Stomach (tissue), 8 donors: ENCODE measurements at regions not wholly inside any gene's neighbourhood (a gene's known extent, or its start where the extent isn't known, plus 50 kb on each side); places are given as distances from the start of the nearest gene placed in this dataset.

Experiments used
- DNase-seq, 2 donors: peaks; one replicate each; pipeline versions ENCODE4 v3.0.0 to v3.0.0-alpha.2; 2013 to 2019
- H3K27ac ChIP-seq, 5 donors: fragments of 200-600 bp in 4 of 5; sonication (generic) in 4 of 5; one replicate each; pipeline ENCODE4 v1.5.1; 2013 to 2019; ENCODE audit warnings: mild to moderate bottlenecking in 1 of 5, moderate library complexity in 1 of 5
- H3K27me3 ChIP-seq, 3 donors: fragments of 200-600 bp; sonication (generic); one replicate each; pipeline ENCODE4 v1.5.1; 2017 to 2019; ENCODE audit warnings: mixed run types in 1 of 3
- H3K36me3 ChIP-seq, 4 donors: fragments of 200-600 bp; sonication (generic); 1 replicate in 3 of 4; 2 replicates in 1 of 4; pipeline ENCODE4 v1.5.1; 2016 to 2019
- H3K4me1 ChIP-seq, 4 donors: fragments of 200-600 bp; sonication (generic); one replicate each; pipeline ENCODE4 v1.5.1; 2016 to 2019
- H3K4me3 ChIP-seq, 4 donors: fragments of 200-600 bp; sonication (generic) in 3 of 4; one replicate each; pipeline ENCODE4 v1.5.1; 2016 to 2019; ENCODE audit warnings: mild to moderate bottlenecking in 1 of 4
- H3K9me3 ChIP-seq, 4 donors: fragments of 200-600 bp; sonication (generic); one replicate each; pipeline ENCODE4 v1.5.1; 2016 to 2019
- EP300 ChIP-seq: sonication (generic); formaldehyde crosslinking; IDR thresholded peaks from one replicate; pipeline ENCODE4 v1.6.1; 2017; ENCODE audit warnings: antibody characterized with exemption
- POLR2A ChIP-seq, 4 donors: fragments of 450-650 bp; IDR thresholded peaks; one replicate each; pipeline ENCODE4 v1.6.1; 2016; ENCODE audit warnings: antibody characterized with exemption in 4 of 4, control low read depth in 2 of 4, mild to moderate bottlenecking in 1 of 4, moderate library complexity in 1 of 4
- POLR2AphosphoS5 ChIP-seq, 3 donors: sonication (generic); formaldehyde crosslinking; IDR thresholded peaks; one replicate each; pipeline ENCODE4 v1.6.1; 2016; ENCODE audit warnings: antibody characterized with exemption in 3 of 3
- WGBS, 5 donors: extraction: QIAGEN DNeasy Blood & Tissue Kit in 3 of 5; methylation state at CpG; one replicate each; pipeline versions ENCODE4 v1.1.5 to v1.1.7; 2013 to 2018; 5-methylcytosine and 5-hydroxymethylcytosine counted together
- intact Hi-C: fragments of 100-400 bp; cut with DNase I; formaldehyde crosslinking; loops from one replicate; pipeline ENCODE4 v1.15.1; 2023; ENCODE audit warnings: low total_unique reads
- TF ChIP-seq, protein P1 (sequence below), 7 experiments: fragments of 450-650 bp in 4 of 7; fragments of 200-600 bp in 3 of 7; sonication (generic) in 3 of 7; IDR thresholded peaks; one replicate each; pipeline ENCODE4 v1.5.1; 2016 to 2019; ENCODE audit warnings: antibody characterized with exemption in 7 of 7, control low read depth in 2 of 7, mild to moderate bottlenecking in 1 of 7
- donor health status: healthy with polysubstance abuse.
- donor health status: Bipolar disorder and iron deficiency.
- donor health status: healthy.

DNA sequence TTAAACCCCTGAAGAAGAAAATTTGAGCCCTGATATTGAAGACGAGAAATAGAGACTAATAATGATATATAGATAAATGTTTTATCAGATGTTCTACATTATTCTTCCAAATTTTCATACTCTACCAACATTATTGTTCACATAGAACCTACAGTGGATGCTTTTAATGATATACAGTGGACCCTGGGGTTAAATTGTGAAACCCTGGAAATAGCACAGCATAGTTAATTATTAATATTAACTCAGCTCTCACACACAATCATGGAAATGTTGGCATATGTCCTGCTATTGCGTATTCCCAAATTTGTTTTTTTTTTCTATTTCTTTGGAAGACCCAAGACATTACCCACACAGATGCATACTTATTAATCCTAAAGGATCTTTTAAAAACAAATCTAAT, 579.9 kb downstream of the CCDC85A start:
- Histone ChIP-seq H3K36me3 (no peaks in the 10 kb centered on the region), H3K4me3 (no peak overlapping the region), H3K27ac (no peak overlapping the region), H3K9me3 (peaks cover 0 to 9% (median 8%) of the 10 kb centered on the region in 4 donors), H3K4me1 (no peaks in the 10 kb centered on the region), H3K27me3 (no peaks in the 10 kb centered on the region)
- 77 to 83% (median 78%) methylated on average over 2 of the region's 2 CpGs for WGBS, 5 donors
- no peak for TF ChIP-seq POLR2AphosphoS5 (IDR thresholded peaks at IDR 0.05)
- TF ChIP-seq, protein P1, sequence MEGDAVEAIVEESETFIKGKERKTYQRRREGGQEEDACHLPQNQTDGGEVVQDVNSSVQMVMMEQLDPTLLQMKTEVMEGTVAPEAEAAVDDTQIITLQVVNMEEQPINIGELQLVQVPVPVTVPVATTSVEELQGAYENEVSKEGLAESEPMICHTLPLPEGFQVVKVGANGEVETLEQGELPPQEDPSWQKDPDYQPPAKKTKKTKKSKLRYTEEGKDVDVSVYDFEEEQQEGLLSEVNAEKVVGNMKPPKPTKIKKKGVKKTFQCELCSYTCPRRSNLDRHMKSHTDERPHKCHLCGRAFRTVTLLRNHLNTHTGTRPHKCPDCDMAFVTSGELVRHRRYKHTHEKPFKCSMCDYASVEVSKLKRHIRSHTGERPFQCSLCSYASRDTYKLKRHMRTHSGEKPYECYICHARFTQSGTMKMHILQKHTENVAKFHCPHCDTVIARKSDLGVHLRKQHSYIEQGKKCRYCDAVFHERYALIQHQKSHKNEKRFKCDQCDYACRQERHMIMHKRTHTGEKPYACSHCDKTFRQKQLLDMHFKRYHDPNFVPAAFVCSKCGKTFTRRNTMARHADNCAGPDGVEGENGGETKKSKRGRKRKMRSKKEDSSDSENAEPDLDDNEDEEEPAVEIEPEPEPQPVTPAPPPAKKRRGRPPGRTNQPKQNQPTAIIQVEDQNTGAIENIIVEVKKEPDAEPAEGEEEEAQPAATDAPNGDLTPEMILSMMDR (IDR thresholded peaks at IDR 0.05), result no peak
- TF ChIP-seq POLR2A (IDR thresholded peaks at IDR 0.05), result no peak
- no peak for TF ChIP-seq EP300
- DNase-seq, result no peak
- intact Hi-C loops, result no loop called here

DNA sequence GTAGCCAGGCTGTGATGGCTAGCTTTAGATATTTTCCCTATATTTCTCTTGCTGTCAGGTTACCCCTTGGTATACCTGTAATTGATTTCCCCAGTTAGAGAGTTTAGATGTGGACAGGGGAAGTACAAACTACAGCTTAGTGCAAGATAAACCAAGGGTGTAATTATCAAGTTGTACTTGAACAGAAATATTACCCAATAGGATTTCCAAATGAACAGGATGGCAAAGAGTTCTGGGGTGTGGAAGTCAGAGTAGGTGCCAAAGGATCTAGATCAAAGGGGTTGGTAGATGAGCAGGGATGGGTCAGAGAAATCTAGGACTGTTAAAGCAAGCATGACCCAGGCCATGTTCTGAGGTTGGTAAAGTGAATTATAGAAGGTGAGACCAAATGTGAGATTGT, 585.2 kb downstream of the CCDC85A start:
- intact Hi-C loops, result no loop called here
- no peaks in the 10 kb centered on the region for H3K27me3 ChIP-seq
- H3K36me3 ChIP-seq, result no peaks in the 10 kb centered on the region
- H3K4me1 ChIP-seq, result no peaks in the 10 kb centered on the region
- no peak overlapping the region for H3K27ac ChIP-seq
- TF ChIP-seq POLR2AphosphoS5 (IDR thresholded peaks at IDR 0.05), result no peak
- no peak for TF ChIP-seq EP300
- no peak for TF ChIP-seq POLR2A (IDR thresholded peaks at IDR 0.05)
- H3K4me3 ChIP-seq, result no peak overlapping the region
- H3K9me3 ChIP-seq, result peaks cover 0 to 3% (median 0%) of the 10 kb centered on the region in 4 donors
- no peak for DNase-seq

DNA sequence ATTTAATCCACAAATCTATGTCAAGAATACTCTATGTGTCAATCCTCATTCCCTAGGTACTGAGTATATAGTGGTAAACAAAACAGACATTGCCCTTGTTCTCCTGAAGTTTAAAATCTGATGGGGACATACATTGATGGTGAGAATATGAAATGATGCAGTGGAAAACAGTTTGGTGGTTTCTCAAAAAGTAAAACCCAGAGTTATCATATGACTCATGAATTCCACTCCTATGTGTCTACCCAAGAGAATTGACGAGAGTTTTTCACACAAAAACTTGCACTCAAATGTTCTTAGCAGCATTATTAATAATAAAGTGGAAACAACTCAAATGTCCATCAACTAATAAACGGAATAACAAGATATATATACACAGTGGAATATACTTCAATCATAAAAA, 586.7 kb downstream of the CCDC85A start:
- no peaks in the 10 kb centered on the region for H3K4me1 ChIP-seq
- no peak overlapping the region for H3K27ac ChIP-seq
- peaks cover 0 to 3% (median 0%) of the 10 kb centered on the region in 4 donors for H3K9me3 ChIP-seq
- H3K36me3 ChIP-seq, result no peaks in the 10 kb centered on the region
- intact Hi-C loops, result no loop called here
- whole genome bisulfite sequencing, 5 donors, result 42 to 59% (median 54%) methylated on average over 2 of the region's 2 CpGs
- TF ChIP-seq POLR2A (IDR thresholded peaks at IDR 0.05) (no peak), POLR2AphosphoS5 (IDR thresholded peaks at IDR 0.05) (no peak), EP300 (no peak)
- TF ChIP-seq, protein P1 (IDR thresholded peaks at IDR 0.05), result no peak
- DNase-seq, result no peak
- no peak overlapping the region for H3K4me3 ChIP-seq
- H3K27me3 ChIP-seq, result no peaks in the 10 kb centered on the region

DNA sequence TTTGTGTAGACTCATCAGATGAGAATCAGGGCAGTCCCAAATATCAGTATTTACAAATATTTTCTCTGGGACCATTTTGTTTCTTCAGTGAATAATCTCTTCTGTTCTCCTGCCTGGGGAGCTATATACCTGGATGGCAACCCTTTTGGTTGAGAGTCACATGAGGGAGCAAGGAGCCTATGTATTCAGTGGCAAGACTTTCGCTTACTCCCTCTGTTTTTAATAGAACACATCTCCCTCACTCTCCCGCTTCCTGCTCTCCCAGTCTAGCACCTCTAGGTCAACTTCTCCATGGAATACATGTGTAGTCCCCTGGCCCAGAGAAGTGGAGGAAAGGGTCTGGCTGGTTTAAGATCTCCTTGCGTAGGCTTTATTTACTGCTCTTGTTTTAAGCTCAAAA, 600.3 kb downstream of the CCDC85A start:
- Histone ChIP-seq H3K27ac (no peak overlapping the region), H3K36me3 (no peaks in the 10 kb centered on the region), H3K4me3 (no peak overlapping the region), H3K27me3 (no peaks in the 10 kb centered on the region), H3K9me3 (no peaks in the 10 kb centered on the region), H3K4me1 (no peaks in the 10 kb centered on the region)
- intact Hi-C loops, result no loop called here
- no peak for TF ChIP-seq EP300
- TF ChIP-seq POLR2A (IDR thresholded peaks at IDR 0.05), result no peak
- TF ChIP-seq, protein P1 (IDR thresholded peaks at IDR 0.05), result no peak
- no peak for TF ChIP-seq POLR2AphosphoS5 (IDR thresholded peaks at IDR 0.05)
- no peak for DNase-seq
- WGBS, 5 donors, result 73 to 85% (median 79%) methylated on average over 3 of the region's 3 CpGs

DNA sequence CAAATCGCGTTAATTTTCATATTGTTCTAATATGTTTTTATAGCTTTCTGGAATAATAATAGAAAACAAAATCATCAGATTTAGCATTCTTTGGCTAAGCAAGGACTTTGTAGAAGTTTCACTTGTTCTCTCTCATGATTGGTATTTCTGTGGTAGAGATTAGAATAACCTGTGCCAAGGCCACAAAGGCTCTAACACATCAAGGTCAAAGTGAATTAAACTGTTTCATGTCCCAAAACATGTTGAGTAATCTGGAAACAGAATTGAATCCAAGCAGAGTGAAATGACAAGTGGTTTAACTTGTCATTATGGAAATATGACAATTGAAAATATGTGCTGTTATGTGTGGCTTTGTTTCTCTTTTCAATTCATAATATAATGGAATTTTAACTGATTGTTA, 617.4 kb downstream of the CCDC85A start:
- Histone ChIP-seq H3K27me3 (no peaks in the 10 kb centered on the region), H3K27ac (no peak overlapping the region), H3K9me3 (no peaks in the 10 kb centered on the region), H3K4me1 (no peaks in the 10 kb centered on the region), H3K4me3 (no peak overlapping the region), H3K36me3 (no peaks in the 10 kb centered on the region)
- WGBS, 5 donors, result 94 to 97% (median 96%) methylated on average over 2 of the region's 2 CpGs
- TF ChIP-seq EP300 (no peak), POLR2A (IDR thresholded peaks at IDR 0.05) (no peak), POLR2AphosphoS5 (IDR thresholded peaks at IDR 0.05) (no peak)
- TF ChIP-seq, protein P1 (IDR thresholded peaks at IDR 0.05), result no peak
- no peak for DNase-seq
- intact Hi-C loops, result no loop called here
